ENCODE measurements at regions not wholly inside any gene's neighbourhood (a gene's known extent, or its start where the extent isn't known, plus 50 kb on each side); places are given as distances from the start of the nearest gene placed in this dataset.

DNA sequence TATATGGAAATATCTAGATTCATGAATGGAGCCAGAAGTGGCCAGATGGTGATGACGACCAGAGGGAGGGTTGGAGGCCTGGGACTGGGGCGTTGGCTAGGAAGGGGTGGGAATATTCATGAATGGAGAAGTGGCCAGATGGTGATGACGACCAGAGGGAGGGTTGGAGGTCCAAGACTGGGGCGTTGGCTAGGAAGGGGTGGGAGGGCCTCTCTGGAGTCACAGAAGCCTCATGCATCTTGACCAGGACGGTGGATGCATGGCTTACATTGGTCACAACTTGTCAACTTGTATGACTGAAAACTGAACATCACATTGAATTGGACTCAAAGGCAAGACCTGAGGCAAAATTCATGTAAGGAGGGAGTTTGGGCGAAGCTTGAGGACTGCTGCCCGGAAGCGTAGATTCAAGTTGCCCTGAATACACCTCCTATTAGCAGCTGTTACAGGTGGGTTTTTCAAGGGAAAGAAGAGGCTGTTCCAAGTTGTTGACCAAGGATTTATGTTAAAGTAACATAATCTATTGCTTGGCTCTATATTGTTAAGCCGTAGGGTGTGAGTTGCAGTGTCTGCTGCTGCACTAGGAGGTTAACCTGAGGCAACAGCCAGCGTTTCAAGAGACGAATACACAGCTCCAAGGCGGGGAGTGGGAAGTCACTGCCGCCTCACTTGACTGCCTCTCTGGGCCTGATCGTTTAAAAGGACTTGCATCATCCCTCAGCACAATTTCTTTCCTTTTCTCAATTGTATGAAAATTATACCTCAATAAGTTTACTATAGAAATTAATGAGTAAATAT is 55.1 kb upstream of the FAM20C start:
- DNase-seq (ENCODE audit: low read depth, low spot score), result no peak
- no peak for TF ChIP-seq CTCF (IDR thresholded peaks at IDR 0.05; ENCODE audit: low read depth, low read length)
- in situ Hi-C loops (cut with HindIII; ENCODE audit: low sequenced_read_pairs), result no loop called here
- H3K4me3 ChIP-seq (ENCODE audit: low read depth, low read length), result no peak overlapping the region

- H3K4me3 ChIP-seq (ENCODE audit: low read depth, low read length), result no peak overlapping the region
- no peak for TF ChIP-seq CTCF (IDR thresholded peaks at IDR 0.05; ENCODE audit: low read depth, low read length)
- no peak for DNase-seq (ENCODE audit: low read depth, low spot score)
- in situ Hi-C loops (cut with HindIII; ENCODE audit: low sequenced_read_pairs), result no loop called here
Measured at GRCh38 chr7:139131-139530, 53.2 kb upstream of the FAM20C start.

- H3K4me3 ChIP-seq (ENCODE audit: low read depth, low read length), result no peak overlapping the region
Measured at GRCh38 chr7:139561-140243, 52.7 kb upstream of the FAM20C start.

GRCh38 chr7:140996-141395 is 51.4 kb upstream of the FAM20C start:
- no peak overlapping the region for H3K4me3 ChIP-seq (ENCODE audit: low read depth, low read length)
- no peak for TF ChIP-seq CTCF (IDR thresholded peaks at IDR 0.05; ENCODE audit: low read depth, low read length)
- DNase-seq (ENCODE audit: low read depth, low spot score), result no peak
- in situ Hi-C loops (cut with HindIII; ENCODE audit: low sequenced_read_pairs), result no loop called here

More at GRCh38 chr7:139561-140243, 52.7 kb upstream of the FAM20C start:
- no peak for TF ChIP-seq CTCF (IDR thresholded peaks at IDR 0.05; ENCODE audit: low read depth, low read length)
- in situ Hi-C loops (cut with HindIII; ENCODE audit: low sequenced_read_pairs), result no loop called here
- no peak for DNase-seq (ENCODE audit: low read depth, low spot score)

GRCh38 chr7:142248-142941 is 50.0 kb upstream of the FAM20C start:
- in situ Hi-C loops (cut with HindIII; ENCODE audit: low sequenced_read_pairs), result no loop called here
- H3K4me3 ChIP-seq (ENCODE audit: low read depth, low read length), result no peak overlapping the region
- no peak for TF ChIP-seq CTCF (IDR thresholded peaks at IDR 0.05; ENCODE audit: low read depth, low read length)
- no peak for DNase-seq (ENCODE audit: low read depth, low spot score)
